ENCODE measurements at regions not wholly inside any gene's neighbourhood (a gene's known extent, or its start where the extent isn't known, plus 50 kb on each side); places are given as distances from the start of the nearest gene placed in this dataset.

DNA sequence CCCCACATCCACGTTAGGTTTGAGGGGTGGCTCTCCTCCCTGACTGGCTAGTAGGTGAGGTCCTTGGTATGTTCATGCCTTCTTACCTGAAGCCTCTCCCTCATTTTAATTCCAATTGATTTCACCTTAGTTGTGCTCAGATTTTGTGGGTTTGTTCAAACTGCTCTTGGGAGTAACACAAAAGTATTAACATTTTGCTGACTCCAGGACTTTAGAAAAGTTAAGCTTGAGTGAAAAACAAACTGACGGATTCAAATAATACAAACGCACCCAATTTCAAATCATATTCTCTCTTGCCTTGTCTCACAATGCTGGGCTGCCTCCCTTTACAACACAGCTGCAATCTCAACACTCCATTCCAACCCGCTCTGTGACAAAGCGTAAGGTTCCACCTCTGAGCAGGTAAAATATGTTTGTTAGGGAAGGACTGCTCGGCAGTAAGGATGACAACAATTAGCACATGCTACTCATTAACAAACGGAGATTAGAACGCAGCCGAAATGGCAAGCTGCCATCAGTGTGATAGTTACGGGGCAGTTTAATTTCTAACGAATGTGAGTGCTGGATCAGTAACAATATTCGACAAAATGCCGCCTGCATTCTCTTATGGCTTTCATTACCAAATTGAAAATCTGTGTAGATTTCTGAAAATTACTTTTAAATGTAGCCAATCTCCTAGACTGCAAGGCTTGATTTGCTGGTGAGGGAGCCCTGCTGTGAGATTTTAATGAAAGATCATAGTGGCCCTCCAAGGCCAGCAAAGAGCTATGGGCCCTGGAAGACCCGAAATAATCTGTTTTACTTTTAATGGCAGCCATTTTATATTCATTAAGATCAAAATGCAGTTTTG, 730.6 kb upstream of the FANCL start:
- TF ChIP-seq, protein P1, sequence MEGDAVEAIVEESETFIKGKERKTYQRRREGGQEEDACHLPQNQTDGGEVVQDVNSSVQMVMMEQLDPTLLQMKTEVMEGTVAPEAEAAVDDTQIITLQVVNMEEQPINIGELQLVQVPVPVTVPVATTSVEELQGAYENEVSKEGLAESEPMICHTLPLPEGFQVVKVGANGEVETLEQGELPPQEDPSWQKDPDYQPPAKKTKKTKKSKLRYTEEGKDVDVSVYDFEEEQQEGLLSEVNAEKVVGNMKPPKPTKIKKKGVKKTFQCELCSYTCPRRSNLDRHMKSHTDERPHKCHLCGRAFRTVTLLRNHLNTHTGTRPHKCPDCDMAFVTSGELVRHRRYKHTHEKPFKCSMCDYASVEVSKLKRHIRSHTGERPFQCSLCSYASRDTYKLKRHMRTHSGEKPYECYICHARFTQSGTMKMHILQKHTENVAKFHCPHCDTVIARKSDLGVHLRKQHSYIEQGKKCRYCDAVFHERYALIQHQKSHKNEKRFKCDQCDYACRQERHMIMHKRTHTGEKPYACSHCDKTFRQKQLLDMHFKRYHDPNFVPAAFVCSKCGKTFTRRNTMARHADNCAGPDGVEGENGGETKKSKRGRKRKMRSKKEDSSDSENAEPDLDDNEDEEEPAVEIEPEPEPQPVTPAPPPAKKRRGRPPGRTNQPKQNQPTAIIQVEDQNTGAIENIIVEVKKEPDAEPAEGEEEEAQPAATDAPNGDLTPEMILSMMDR (IDR thresholded peaks at IDR 0.05; ENCODE audit: insufficient read depth, low read length, poor library complexity, severe bottlenecking) = no peak
- Histone ChIP-seq H3K27me3 (ENCODE audit: control insufficient read depth, insufficient read depth, low read length) (no peaks in the 10 kb centered on the region), H3K4me3 (ENCODE audit: low read depth, low read length) (no peak overlapping the region), H3K36me3 (ENCODE audit: control insufficient read depth, insufficient read depth, low read length) (no peaks in the 10 kb centered on the region)
- DNase-seq (ENCODE audit: low read depth) = no peak

DNA sequence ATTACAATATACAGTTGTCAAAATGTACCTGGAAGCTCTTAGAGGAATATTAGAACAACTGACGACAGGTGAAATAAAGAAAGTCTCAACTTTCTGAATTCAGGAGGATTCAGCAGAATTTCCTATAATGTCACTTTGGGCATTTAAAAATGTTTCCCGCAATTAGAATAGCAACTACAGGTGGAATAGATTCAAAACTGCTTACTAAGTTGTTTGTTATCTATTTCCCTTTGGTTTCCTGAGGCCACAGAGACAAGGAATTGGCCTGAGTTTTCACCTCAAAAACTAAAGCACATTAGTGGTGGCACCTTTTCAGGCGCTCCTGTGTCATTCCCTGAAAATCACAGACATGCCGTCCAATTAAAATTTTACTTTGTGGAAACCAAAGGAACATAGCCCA, 729.2 kb upstream of the FANCL start:
- TF ChIP-seq, protein P1 (IDR thresholded peaks at IDR 0.05; ENCODE audit: insufficient read depth, low read length, poor library complexity, severe bottlenecking) = no peak
- DNase-seq (ENCODE audit: low read depth) = no peak
- Histone ChIP-seq H3K36me3 (ENCODE audit: control insufficient read depth, insufficient read depth, low read length) (no peaks in the 10 kb centered on the region), H3K4me3 (ENCODE audit: low read depth, low read length) (no peak overlapping the region), H3K27me3 (ENCODE audit: control insufficient read depth, insufficient read depth, low read length) (no peaks in the 10 kb centered on the region)

DNA sequence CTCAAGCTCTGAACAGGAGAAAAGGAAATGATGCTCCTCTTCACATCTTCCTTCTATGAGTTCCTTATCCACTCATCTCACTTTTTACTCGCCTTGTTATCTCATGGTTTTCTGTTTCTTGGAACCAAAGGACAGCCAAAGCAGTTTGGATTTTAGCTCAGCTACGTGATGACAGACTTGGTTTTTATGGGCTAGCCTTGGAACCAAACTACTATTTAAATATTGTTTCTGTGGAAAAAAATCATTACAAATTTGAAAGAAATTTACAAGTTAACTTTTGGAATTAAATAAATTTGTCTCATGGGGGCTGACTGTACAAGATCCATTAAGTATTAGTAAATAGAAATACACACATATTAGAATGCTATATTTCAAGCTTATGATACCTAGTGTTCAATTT, 727.8 kb upstream of the FANCL start:
- H3K4me3 ChIP-seq (ENCODE audit: low read depth, low read length) = no peak overlapping the region
- no peak for DNase-seq (ENCODE audit: low read depth)
- no peaks in the 10 kb centered on the region for H3K27me3 ChIP-seq (ENCODE audit: control insufficient read depth, insufficient read depth, low read length)
- TF ChIP-seq, protein P1 (IDR thresholded peaks at IDR 0.05; ENCODE audit: insufficient read depth, low read length, poor library complexity, severe bottlenecking) = no peak
- no peaks in the 10 kb centered on the region for H3K36me3 ChIP-seq (ENCODE audit: control insufficient read depth, insufficient read depth, low read length)

DNA sequence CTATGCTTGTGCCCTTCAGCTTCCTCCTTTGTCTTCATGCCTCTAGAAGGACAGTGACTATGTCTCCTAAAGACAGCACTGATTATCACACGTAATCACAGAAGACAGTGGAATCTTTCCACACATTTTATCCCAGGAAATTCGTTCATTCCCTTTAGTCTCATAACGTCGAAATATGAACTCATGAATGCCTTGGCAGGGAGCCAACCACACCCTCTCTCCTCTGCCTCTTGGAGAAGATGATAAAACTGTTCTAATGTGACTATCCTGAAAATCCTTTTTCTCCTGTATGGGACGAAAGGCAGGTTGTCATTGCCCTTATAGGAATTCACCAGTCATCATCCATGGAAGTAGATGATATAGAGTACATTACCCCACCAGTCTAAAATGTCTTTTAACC, 726.6 kb upstream of the FANCL start:
- H3K4me3 ChIP-seq (ENCODE audit: low read depth, low read length) = no peak overlapping the region
- H3K36me3 ChIP-seq (ENCODE audit: control insufficient read depth, insufficient read depth, low read length) = no peaks in the 10 kb centered on the region
- H3K27me3 ChIP-seq (ENCODE audit: control insufficient read depth, insufficient read depth, low read length) = no peaks in the 10 kb centered on the region
- DNase-seq (ENCODE audit: low read depth) = no peak
- TF ChIP-seq, protein P1 (IDR thresholded peaks at IDR 0.05; ENCODE audit: insufficient read depth, low read length, poor library complexity, severe bottlenecking) = no peak

DNA sequence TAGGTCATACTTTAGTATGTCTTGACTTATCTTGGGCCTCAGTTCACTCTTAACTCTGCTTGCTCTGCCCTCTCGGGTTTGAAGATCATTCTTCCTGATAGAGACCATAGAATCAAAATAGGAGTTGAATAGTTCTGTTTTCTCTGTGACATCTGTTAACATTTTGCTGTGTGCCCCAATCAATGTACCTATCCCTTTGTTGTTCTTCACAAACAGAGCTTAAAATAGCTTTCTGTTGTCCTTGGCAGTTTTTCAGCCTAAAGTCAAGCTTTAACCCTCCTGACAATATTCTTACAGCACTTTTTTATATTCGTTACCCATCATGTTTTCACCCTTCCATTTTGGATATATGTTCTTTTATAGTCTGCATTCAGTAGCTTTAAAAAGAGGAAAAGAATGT, 724.5 kb upstream of the FANCL start:
- TF ChIP-seq, protein P1 (IDR thresholded peaks at IDR 0.05; ENCODE audit: insufficient read depth, low read length, poor library complexity, severe bottlenecking) = no peak

DNA sequence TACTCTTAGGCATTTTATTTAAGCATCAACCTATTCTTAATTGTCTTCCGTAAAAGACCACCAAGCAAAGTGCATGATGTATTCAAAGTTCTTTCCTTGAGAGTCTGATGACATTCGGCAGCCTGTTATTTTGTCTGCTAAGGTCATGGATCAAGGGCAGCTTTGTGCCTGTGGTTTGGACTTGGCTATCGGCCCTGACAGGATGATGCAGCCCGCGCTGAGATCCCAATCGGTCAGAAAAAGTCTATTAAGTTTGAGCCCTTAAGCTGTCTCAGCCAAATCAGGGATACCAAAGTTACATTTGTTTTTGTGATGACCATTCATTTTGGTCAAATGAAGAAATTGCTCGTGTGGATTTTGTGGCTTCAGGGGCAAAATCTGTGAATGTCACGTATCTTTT, 718.9 kb upstream of the FANCL start:
- H3K36me3 ChIP-seq (ENCODE audit: control insufficient read depth, insufficient read depth, low read length) = no peaks in the 10 kb centered on the region
- H3K4me3 ChIP-seq (ENCODE audit: low read depth, low read length) = no peak overlapping the region
- TF ChIP-seq, protein P1 (IDR thresholded peaks at IDR 0.05; ENCODE audit: insufficient read depth, low read length, poor library complexity, severe bottlenecking) = no peak
- no peak for DNase-seq (ENCODE audit: low read depth)
- no peaks in the 10 kb centered on the region for H3K27me3 ChIP-seq (ENCODE audit: control insufficient read depth, insufficient read depth, low read length)

More for the DNA sequence above, 724.5 kb upstream of the FANCL start:
- H3K27me3 ChIP-seq (ENCODE audit: control insufficient read depth, insufficient read depth, low read length) = no peaks in the 10 kb centered on the region
- no peak overlapping the region for H3K4me3 ChIP-seq (ENCODE audit: low read depth, low read length)
- H3K36me3 ChIP-seq (ENCODE audit: control insufficient read depth, insufficient read depth, low read length) = no peaks in the 10 kb centered on the region
- no peak for DNase-seq (ENCODE audit: low read depth)

Measured in kidney epithelial cell (primary cell).